Retina (tissue), 1 donor: ENCODE measurements at regions not wholly inside any gene's neighbourhood (a gene's known extent, or its start where the extent isn't known, plus 50 kb on each side); places are given as distances from the start of the nearest gene placed in this dataset.
"Not testable (repeated sequence)": the region's sequence is repeated elsewhere in the genome, so short reads cannot be mapped to it uniquely, and the experiment has no call there.

Experiments
- DNase-seq: peaks from one replicate; pipeline ENCODE4 v3.0.0-alpha.2; 2016

- no peak for DNase-seq
Measured at GRCh38 chr12:28776913-28777422, 372.1 kb upstream of the FAR2 start.

- DNase-seq, result no peak
Measured at GRCh38 chr12:28777603-28778365, 371.3 kb upstream of the FAR2 start.

GRCh38 chr12:28780096-28780495 lies 369.0 kb upstream of the FAR2 start:
- DNase-seq, result no peak

- no peak for DNase-seq
Measured at GRCh38 chr12:28780960-28781359, 368.1 kb upstream of the FAR2 start.

- DNase-seq, result no peak
Measured at GRCh38 chr12:28781671-28782652, 367.1 kb upstream of the FAR2 start.

- DNase-seq, result no peak
Measured at GRCh38 chr12:28782812-28783211, 366.3 kb upstream of the FAR2 start.

GRCh38 chr12:28787151-28787550 lies 361.9 kb upstream of the FAR2 start:
- no peak for DNase-seq

GRCh38 chr12:28788256-28788655 lies 360.8 kb upstream of the FAR2 start:
- not testable (repeated sequence) for DNase-seq

GRCh38 chr12:28793581-28794151 lies 355.4 kb upstream of the FAR2 start:
- DNase-seq, result no peak

- DNase-seq, result no peak
Measured at GRCh38 chr12:28794211-28794610, 354.9 kb upstream of the FAR2 start.

- no peak for DNase-seq
Measured at GRCh38 chr12:28794786-28795185, 354.3 kb upstream of the FAR2 start.

- DNase-seq, result no peak
Measured at GRCh38 chr12:28795311-28795710, 353.8 kb upstream of the FAR2 start.

- DNase-seq, result no peak
Measured at GRCh38 chr12:28799348-28799747, 349.7 kb upstream of the FAR2 start.

- DNase-seq, result no peak
Measured at GRCh38 chr12:28800129-28800528, 348.9 kb upstream of the FAR2 start.

GRCh38 chr12:28802706-28803438 lies 346.2 kb upstream of the FAR2 start:
- no peak for DNase-seq

- DNase-seq, result no peak
Measured at GRCh38 chr12:28807535-28807934, 341.5 kb upstream of the FAR2 start.

GRCh38 chr12:28811457-28811856 lies 337.6 kb upstream of the FAR2 start:
- no peak for DNase-seq

- no peak for DNase-seq
Measured at GRCh38 chr12:28814246-28814645, 334.8 kb upstream of the FAR2 start.

GRCh38 chr12:28817524-28817923 lies 331.6 kb upstream of the FAR2 start:
- no peak for DNase-seq

- no peak for DNase-seq
Measured at GRCh38 chr12:28824193-28824846, 324.8 kb upstream of the FAR2 start.

GRCh38 chr12:28824849-28825248 lies 324.2 kb upstream of the FAR2 start:
- DNase-seq, result no peak

GRCh38 chr12:28826766-28827165 lies 322.3 kb upstream of the FAR2 start:
- no peak for DNase-seq
